Left renal pelvis (tissue), 4 donors: ENCODE measurements at regions not wholly inside any gene's neighbourhood (a gene's known extent, or its start where the extent isn't known, plus 50 kb on each side); places are given as distances from the start of the nearest gene placed in this dataset.

Source experiments
- DNase-seq, 4 donors: peaks; one replicate each; pipeline ENCODE4 v3.0.0-alpha.2; 2013; ENCODE audit warnings: low read depth in 4 of 4, low spot score in 3 of 4

- no peak for DNase-seq
Observed at GRCh38 chr17:70774339-70775117, 605.2 kb downstream of the KCNJ2 start.

- no peak for DNase-seq
Observed at GRCh38 chr17:70775679-70776078, 606.3 kb downstream of the KCNJ2 start.

GRCh38 chr17:70776441-70776840 is 607.1 kb downstream of the KCNJ2 start:
- DNase-seq = no peak

- DNase-seq = no peak
Observed at GRCh38 chr17:70780031-70780430, 610.7 kb downstream of the KCNJ2 start.

GRCh38 chr17:70786081-70786480 is 616.7 kb downstream of the KCNJ2 start:
- DNase-seq = no peak

- no peak for DNase-seq
Observed at GRCh38 chr17:70787721-70788300, 618.5 kb downstream of the KCNJ2 start.

GRCh38 chr17:70791748-70792443 is 622.6 kb downstream of the KCNJ2 start:
- DNase-seq = no peak

GRCh38 chr17:70794738-70795137 is 625.4 kb downstream of the KCNJ2 start:
- DNase-seq = no peak

- DNase-seq = no peak
Observed at GRCh38 chr17:70795620-70796019, 626.3 kb downstream of the KCNJ2 start.

GRCh38 chr17:70796757-70797156 is 627.4 kb downstream of the KCNJ2 start:
- no peak for DNase-seq

GRCh38 chr17:70797166-70797565 is 627.8 kb downstream of the KCNJ2 start:
- DNase-seq = no peak

GRCh38 chr17:70804161-70804560 is 634.8 kb downstream of the KCNJ2 start:
- no peak for DNase-seq

- no peak for DNase-seq
Observed at GRCh38 chr17:70808596-70808995, 639.3 kb downstream of the KCNJ2 start.

GRCh38 chr17:70810609-70811008 is 641.3 kb downstream of the KCNJ2 start:
- DNase-seq = no peak

- DNase-seq = no peak
Observed at GRCh38 chr17:70813355-70813930, 644.1 kb downstream of the KCNJ2 start.

GRCh38 chr17:70819183-70819582 is 649.9 kb downstream of the KCNJ2 start:
- DNase-seq = no peak

GRCh38 chr17:70820276-70820675 is 650.9 kb downstream of the KCNJ2 start:
- no peak for DNase-seq

- DNase-seq = no peak
Observed at GRCh38 chr17:70825321-70826125, 656.2 kb downstream of the KCNJ2 start.

- no peak for DNase-seq
Observed at GRCh38 chr17:70829876-70830275, 660.5 kb downstream of the KCNJ2 start.

- DNase-seq = no peak
Observed at GRCh38 chr17:70834039-70834438, 664.7 kb downstream of the KCNJ2 start.

- DNase-seq = no peak
Observed at GRCh38 chr17:70848785-70849184, 679.5 kb downstream of the KCNJ2 start.
